HG03575 (cell line): ENCODE measurements at regions not wholly inside any gene's neighbourhood (a gene's known extent, or its start where the extent isn't known, plus 50 kb on each side); places are given as distances from the start of the nearest gene placed in this dataset.

Source experiments
- ATAC-seq: cut with Tn5 transposase; IDR thresholded peaks from one replicate; pipeline ENCODE4 v1.9.1; 2021; ENCODE audit not compliant: unreplicated experiment, insufficient number of reproducible peaks, low FRiP score; ENCODE audit errors: extremely low read depth

DNA sequence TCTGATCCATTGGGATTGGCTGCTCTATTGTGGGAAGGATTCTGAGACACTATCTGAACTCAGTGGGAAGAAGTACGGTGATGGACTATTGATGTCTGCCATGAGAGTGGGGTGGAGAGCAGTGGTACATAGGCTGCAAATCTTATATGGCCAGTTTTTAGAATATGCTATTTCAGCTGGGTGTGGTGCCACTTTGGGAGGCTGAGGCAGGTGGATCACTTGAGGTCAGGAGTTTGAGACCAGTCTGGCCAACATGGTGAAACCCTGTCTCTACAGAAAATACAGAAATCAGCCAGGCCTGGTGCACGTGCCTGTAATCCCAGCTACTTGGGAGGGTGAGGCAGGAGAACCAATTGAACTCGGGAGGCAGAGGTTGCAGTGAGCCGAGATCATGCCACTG lies 505.9 kb downstream of the MED13L start:
- ATAC-seq = no peak

DNA sequence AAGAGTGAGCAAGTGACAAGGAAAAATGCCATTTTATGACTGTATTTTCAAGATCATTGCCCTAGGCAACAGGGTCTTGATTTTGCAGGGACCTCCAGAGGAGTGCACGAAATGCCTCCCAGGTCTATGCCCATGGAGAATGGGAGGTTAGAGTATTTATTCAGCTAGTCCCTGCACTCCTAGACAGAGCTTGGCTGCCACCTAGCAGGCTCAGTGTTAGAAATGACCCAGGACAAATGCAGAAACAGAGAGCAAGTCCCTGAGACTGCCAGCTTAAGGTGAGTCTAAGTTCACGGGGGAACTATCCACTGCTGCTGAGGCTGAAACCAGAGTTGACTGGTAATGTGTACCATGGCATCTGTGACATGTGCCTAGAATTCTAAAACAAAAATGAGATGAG lies 506.4 kb downstream of the MED13L start:
- no peak for ATAC-seq

DNA sequence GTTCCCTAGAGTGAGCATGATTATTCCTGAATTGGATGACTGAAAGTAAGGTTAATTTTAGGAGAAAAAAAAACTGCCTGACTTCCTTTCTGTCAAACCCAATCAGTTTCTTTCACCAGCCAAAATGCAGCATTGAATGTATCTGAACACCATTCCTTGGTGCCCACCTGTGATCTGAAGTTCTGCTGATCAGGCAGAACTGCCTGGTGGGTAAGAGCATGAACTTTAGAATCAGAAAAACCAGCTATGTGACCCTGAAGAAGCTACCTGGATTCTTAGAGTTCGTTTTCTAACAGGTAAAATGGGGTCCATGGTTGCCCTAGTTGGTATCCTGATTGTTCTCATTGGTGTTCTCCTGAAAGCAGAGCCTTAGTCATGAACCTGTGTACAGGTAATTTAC lies 506.9 kb downstream of the MED13L start:
- ATAC-seq = no peak

DNA sequence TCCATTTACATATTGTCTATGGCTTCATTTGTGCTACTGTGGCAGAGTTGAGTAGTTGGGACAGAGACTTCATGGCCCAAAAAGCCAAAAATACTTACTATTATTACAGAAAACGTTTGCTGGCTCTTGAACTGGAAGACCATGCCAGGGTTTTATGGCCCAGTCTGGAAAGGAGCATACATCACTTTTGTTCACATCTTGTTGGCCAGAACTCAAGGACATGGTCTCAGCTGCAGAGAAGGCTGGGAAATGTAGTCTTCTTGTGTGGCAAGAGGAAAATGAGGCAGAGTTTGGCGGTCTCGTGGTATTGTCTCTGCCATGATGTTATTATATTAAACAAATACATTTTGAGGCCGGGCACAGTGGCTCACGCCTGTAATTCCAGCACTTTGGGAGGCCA lies 509.6 kb downstream of the MED13L start:
- no peak for ATAC-seq

DNA sequence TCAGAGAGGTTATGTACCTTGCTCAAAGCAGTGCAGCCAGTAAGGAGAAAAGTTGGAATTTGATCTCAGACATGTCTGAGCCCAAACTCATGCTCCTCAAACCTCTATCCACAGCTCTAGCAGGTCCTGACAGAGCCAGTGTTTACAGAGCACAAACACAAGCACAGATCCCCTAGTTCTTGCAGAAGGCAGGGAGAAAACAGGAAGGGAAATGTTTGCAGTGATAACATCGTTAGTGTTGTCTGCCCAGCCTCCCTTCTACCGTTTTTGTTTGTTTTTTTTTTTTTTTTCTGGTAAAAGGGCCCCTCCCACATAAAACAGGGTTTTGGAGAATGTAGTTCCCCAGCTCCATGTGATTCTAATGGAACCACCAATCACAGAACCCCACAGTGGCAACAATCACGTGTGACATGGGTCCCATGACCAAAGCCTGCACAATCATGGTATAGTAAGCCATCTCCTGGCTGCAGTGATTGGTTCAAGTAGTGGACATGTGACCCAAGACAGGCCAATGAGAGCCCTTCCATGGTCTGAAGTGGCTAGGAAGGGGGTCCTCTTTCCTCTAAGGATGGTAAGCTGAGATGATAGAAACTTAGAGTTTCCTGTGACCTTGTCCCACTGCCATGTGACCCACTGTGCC lies 513.4 kb downstream of the MED13L start:
- no peak for ATAC-seq

DNA sequence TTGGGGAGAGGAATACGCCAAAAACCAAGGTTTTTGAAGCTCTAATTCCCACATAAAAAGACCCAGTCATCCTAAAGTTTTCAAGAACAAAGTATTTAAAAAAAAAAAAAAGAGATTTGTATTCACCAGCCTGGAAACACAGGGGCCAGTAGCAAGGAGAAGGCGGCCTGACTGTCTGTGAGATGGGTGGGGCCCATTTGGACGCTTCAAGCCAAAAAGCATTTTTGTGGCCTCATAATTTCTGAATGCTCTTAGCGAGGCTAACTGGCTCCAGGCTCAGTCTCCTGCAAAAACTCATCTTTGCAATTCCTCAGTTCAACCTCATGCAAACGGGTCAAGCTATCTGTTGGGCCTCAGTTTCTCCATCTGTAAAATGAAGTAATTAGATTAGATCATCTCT lies 514.1 kb downstream of the MED13L start:
- no peak for ATAC-seq

DNA sequence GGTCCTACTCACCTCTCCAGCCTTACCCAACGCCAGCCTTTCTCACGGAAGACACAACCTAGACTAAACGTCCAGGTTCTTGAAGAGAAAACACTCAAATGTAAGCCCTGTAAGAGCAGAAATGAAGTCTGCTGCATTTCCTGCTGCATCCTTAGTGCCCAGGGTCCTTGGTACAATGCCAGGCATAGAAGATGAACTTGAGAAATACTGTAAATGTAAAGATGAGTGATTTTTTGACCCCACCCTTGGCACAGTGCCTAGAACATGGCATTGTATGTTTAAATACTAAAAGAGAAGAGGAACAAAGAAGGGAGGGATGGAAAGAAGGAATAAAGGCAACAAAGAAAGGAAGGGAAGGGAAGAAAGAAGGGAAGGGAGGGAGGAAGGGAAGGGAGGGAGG lies 514.6 kb downstream of the MED13L start:
- no peak for ATAC-seq

DNA sequence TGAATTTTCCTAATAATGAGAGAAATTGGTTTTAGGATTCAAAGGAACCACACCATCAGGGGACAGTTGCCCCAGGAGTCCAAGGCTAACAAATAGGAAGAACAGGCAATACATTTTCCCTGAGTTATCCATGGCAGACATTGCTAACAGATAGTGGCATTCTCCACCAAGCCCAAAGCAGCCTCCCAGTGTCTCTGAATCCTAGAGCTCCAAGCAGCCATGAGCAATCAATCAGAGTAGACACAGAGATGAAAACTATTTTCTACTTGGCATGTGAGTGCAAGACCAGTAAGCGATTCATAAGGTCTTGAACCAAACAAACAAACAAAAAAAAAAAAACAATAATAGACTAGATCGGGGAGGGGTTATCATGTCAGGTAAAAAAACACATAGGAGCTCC lies 515.7 kb downstream of the MED13L start:
- no peak for ATAC-seq

DNA sequence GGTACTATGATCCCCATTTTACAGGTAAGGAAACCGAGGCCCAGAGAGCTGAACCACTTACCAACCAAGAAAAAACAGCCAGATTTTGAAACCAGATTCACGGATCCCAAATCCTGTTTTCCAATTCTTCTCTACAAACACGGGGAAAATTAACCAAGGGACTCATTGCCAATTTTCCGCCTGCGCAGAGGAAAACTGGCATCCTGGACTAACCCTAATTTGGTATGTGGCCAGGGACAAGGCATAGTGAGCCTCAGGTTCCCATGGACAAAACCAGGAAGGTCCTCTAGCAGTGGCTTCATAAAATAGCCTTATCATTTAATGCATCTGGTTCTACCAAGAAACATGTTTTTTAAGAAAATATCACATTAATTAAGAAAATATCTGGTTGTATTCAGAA lies 517.3 kb downstream of the MED13L start:
- ATAC-seq = no peak

DNA sequence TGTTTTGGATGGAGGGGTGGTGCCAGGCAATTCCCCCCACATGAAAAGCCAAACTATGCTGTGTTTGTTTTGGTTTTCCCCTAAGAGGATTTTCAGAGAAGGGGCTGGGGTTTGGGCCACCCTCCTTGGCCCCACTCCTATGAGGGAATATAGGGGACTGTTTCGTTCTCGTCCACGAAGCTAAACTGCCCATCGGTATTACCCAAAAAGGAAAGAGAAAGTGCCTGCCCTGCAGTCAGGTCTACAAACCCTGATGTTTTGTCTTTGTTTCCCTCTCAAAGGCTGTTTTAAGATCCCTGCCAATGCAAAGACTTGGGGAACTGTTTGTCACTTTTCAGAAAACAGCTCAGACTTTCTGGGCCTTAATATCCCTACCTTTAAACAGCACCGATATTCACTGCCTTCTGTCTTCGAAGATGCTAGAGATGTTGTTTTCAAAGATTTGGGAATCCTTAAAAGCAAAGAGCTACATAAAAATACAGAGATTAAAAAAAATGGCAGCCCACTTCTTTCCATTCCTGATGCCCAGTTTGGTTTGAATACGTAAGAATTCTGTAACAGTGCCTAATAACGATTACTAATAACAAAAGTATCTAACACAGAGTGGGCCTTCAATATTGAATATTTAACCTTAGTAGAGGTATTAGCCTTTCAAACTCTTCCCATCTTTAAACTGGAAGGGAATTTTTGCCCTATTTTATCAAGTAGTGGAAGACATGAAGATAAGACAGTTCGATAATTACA lies 518.4 kb downstream of the MED13L start:
- ATAC-seq = no peak

DNA sequence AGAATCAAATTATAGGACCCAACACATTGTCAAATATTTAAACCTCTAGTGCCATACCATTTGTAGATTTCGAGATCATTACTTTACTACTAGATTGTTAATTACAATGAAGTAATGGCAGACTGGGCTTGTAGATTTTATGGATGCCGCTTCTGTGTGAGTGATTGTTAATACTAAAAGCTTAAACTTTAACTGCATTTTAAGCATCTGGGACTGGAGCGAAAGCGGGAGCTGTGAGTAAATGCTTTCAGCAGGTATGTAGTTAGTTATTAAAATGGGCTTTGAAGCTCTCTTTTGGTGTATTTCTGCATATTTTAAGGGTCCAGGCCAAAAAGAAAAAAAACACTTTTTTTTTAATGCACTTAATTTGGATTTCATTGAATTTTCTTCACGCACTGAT lies 519.3 kb downstream of the MED13L start:
- no peak for ATAC-seq

DNA sequence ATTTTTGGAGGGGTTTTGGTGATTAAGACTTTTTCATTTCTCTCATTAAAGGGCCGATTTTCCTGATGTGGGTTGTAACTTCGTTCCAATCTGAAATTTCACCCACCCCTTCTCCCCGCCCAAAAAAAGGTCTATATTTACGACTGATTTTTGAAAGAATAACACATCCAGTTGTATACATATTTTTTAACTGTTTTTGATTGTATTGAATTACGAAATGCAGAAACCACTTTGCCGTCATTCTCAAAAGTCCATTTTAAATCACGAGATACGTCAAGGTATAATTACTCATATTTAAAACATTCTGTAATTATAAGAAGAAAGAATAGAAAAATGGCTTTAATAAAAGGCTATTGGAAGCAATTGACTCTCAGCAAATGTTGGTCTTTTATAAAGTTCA lies 520.7 kb downstream of the MED13L start:
- no peak for ATAC-seq

DNA sequence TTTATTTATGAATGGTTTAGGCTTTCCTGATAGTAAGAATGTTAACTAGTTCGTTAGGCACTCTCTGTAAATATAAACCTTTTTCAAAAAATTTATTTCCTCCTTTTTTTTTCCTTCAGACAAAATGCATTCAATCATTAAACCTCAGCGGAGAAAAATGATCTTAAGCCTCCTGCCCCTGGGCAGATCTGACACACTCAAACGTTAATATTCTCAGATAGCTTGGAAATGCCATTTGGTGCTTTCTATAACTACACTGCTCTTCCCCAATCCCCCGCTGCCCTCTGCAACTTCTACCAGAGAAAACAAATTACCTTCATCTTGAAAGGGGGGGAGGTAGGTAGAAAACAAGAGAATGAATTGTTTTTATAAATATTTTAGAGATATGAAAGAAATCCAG lies 521.2 kb downstream of the MED13L start:
- no peak for ATAC-seq

DNA sequence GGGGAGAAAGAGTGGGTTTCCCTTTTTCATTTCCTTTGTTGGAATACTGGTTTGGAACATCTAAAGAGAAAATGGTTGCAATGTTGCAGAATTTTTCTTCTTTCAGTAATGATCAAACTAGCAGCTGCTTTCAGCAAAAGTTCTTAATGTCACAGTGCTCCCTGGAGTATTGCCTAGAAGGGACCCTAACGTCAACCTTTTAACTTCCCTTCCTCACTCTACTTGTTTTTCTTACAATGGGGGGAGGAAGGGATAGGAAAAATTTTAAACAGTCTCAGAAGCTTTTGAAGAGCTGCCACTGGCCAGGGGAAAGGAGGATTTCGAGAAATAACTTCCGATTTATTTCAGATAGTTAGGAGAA lies 521.8 kb downstream of the MED13L start:
- ATAC-seq = no peak

DNA sequence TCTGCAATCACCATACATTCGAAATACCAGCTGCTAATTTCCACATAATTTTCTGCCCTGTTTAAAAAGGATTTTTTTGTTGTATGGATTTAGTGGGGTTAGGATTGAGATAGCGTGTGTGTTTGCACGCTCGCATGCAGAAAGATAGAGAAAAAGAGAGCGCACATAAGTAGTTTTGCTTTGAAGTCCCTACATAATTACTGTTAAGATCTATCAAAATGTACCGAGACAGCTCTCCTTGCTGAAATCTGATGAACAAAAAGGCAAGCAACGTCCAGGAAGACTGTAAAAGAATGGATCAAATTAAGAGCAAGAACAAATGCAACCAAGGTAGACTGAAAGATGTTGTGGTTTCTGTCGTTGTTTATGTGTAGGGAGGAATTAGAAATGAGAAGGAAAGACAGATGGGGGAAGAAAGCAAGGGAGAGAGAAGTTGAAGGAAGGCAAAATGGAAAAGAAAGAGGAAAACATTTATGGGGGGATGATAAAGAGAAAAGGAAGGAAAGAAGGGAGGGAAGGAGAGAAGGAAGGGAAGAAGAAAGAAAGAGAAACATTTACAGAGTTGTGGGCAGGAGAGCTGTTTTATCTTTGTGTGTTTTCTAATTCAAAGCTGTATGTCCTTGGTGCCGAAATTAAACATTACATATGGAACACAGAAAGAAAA lies 522.3 kb downstream of the MED13L start:
- ATAC-seq = no peak

DNA sequence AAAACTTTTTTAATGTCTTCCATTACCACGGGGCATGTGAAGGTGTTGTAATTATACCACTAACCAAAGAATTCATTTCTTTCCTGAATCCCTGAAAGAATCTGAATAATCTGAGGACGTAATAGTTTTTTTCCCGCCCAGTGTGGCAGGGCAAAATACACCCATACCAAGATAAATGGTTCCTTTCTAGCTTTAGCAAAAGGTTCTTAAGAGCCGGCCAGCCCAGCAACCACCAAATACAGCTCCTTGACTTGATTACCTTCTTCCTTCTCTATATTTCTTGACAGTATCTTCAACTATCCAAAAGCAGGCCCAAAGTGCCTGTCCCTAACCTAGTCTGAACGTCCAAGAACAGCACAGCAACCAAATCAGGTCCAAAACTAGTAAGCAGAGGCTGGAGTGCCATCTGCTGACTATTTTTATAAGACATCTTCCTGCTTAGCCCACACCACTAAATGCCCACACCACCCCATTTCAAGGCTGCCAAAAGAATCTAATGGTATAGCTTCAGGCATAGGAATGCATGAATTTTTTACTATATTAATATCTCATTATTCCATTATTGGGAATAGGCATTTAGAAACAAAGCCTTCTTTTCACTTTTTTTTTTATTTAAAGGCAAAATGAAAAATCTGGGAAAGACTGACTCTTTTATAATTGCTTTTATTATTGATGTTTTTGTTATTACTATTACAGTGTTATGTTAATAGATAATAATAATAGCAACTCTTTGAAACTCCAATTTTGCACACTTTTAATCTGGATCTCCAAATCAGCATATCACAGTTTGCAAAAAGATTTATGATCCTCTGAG lies 524.4 kb downstream of the MED13L start:
- ATAC-seq = no peak

DNA sequence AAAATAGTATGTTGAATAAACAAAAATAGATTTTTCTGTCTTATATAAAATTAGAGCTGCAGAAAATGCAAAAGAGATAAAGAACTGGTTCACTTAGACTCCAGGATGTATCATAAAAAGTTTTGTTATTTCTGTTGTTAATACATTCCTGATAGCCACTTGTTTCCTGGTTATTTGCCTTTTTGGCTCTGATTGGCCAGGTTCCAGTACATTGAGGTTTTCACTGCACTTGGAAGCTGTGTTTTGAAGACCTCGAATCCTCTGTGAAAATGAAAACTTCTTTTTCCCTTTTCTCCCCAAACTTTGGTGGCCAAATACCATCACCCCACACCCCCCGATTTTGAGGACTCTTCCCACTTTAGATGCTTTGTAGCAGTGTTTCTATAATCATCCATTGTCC lies 525.3 kb downstream of the MED13L start:
- no peak for ATAC-seq

DNA sequence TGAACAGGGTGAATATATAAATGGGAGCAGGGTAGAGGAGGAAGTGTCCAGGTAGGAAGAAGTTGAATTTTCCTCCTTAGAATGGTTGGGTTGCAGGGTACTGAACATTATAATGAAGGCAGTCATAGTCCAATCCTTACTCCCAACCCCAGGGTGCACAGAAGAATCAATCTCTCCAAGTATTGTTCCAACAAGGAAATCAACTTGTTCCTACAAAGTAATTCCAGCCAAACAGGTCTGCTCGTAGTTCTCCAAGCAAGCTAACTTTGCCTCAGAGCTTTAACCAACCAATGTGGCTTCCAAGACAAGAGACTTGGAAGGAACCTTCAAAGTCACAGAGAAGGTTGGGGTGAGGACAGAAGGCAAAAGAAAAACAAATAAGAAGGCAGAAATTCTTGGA lies 527.2 kb downstream of the MED13L start:
- ATAC-seq = no peak

DNA sequence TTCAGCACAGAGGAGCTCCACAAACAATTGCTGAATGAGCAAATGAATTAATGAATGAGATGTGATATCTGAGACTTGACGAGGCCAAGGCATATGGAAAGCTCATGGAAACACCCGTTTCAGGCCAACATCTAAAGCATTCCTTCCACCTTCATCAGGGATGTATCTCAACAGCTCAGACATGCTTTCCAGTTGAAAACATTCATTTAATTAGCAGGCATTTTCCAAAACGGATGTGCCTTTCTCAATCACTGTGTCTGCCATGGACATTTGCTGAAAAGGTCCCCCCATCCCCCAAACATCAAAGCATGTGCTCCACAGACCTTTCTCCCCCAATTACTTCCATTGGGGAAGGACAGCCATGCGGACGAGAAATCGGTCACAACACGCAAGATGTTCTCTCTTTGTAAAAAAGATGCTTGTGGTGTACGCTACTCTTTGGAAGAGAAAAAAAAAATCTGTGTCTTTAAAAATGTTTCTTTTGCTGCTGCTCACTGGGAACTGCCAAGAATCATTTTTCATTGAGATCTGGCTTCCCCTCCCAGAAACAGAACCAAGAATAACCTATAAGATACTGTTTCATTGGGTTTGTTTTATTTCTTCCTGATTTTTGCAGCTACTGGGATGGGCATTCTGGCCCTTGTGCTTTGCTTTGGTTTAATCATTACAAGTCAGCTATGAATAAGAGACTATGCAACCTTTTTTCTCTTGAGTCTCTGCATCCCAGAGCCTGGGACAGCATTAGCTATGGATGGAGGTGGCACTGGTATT lies 528.2 kb downstream of the MED13L start:
- no peak for ATAC-seq
